HG02798 (cell line): ENCODE measurements at regions not wholly inside any gene's neighbourhood (a gene's known extent, or its start where the extent isn't known, plus 50 kb on each side); places are given as distances from the start of the nearest gene placed in this dataset.

ENCODE experiments used
- ATAC-seq: cut with Tn5 transposase; IDR thresholded peaks from one replicate; pipeline ENCODE4 v1.9.1; 2021; ENCODE audit warnings: mild to moderate bottlenecking; ENCODE audit not compliant: unreplicated experiment, poor library complexity

- no peak for ATAC-seq
Measured at GRCh38 chr10:129222436-129222835, 244.6 kb upstream of the MGMT start.

GRCh38 chr10:129223363-129223762 is 243.7 kb upstream of the MGMT start:
- ATAC-seq = no peak

GRCh38 chr10:129224065-129224464 is 243.0 kb upstream of the MGMT start:
- no peak for ATAC-seq

DNA sequence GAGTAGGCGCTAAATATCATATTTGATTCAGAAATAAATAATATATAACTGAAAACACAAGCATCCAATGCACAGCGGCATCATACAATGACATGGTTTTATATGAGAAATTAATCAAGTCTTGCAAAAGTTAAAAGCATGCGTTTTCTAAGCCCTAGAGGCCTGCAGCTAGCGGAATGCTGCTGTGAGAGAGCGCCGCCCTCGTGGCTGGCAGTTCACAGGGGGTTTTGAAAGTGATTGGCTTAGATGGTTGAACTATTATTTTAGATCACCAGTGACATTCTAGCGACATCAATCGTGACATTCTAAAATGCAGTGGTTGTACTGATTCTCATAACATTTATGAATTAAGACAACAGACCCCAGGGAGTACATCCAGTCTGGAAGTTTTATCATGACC is 235.2 kb upstream of the MGMT start:
- ATAC-seq = no peak

DNA sequence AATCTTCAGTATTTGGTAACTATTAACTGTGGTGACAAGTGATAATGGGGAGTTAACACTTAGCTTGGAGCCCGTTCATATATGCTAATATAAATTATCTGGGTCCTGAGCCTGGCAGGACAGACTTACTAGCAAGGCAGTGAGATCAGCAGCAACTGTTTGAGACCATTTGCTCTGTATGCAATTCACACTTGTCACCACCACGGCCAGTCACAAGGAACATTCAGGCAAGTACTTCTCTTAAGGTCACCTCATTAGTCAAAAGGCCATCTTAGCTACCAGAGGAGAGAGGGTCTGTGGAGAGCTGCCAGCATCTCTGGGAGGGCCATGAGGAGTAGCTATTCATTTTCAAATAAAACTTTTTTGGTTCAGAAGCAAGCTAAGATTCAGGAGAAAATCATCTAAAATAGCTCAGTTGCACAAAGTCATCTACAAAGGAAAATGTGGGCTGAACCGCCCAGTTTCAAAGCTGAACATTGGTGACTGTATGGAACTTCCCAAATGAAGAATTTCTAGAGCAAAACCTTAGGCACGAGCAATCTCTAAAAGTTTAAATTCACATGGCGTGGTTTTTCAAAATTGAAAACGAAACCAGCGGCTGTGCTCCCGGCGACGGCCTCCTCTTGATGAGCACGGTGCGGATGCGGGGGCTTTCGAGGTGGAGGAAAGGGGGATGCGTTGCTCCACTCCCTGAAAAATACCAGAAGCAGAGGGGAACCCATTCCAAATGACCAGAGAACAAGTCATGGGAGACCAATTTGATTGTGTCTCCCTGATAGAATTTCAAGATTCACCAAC is 233.5 kb upstream of the MGMT start:
- no peak for ATAC-seq

DNA sequence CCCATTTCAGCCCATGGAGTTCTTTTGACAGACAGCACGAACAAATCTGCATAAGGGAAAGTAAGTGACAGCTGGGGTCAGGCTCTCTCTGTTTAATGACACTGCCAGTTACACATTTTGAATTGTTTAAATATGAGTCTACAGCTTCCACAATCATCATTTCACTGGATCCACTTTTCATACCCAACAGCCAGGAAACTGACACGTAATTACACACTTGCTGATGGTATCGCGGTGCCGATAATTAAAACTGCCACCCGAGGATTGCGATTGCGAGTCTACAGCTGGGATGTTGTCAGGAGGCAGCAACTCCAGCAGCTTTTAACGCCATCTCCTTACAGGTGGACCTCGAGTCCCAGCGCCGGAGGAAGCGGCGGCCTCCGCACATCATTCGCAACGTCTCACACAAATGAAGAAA is 230.8 kb upstream of the MGMT start:
- ATAC-seq = no peak

DNA sequence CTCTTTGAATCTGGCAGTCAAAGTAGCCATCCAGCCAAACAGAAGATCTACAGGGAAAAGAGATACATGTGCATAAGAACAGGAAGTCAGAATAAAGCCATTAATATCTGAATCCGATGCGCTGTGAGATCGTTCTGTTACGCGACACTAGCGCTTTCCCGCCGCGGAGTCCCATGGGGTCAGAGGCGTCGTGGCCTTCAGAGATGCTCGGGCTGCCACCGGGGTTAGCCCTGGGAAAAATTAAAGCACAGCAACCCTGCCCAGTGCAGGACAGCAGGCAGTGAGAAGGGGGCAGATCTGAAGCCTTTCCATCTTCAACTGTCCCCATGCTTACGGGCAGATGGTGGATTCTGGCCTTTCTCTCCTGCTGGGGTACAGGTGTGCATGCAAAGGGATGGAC is 225.6 kb upstream of the MGMT start:
- no peak for ATAC-seq

- no peak for ATAC-seq
Measured at GRCh38 chr10:129244298-129244697, 222.7 kb upstream of the MGMT start.

- ATAC-seq = no peak
Measured at GRCh38 chr10:129244757-129245156, 222.3 kb upstream of the MGMT start.

- no peak for ATAC-seq
Measured at GRCh38 chr10:129253161-129253864, 213.7 kb upstream of the MGMT start.

- no peak for ATAC-seq
Measured at GRCh38 chr10:129253865-129254179, 213.2 kb upstream of the MGMT start.

- ATAC-seq = no peak
Measured at GRCh38 chr10:129258283-129258923, 208.6 kb upstream of the MGMT start.

DNA sequence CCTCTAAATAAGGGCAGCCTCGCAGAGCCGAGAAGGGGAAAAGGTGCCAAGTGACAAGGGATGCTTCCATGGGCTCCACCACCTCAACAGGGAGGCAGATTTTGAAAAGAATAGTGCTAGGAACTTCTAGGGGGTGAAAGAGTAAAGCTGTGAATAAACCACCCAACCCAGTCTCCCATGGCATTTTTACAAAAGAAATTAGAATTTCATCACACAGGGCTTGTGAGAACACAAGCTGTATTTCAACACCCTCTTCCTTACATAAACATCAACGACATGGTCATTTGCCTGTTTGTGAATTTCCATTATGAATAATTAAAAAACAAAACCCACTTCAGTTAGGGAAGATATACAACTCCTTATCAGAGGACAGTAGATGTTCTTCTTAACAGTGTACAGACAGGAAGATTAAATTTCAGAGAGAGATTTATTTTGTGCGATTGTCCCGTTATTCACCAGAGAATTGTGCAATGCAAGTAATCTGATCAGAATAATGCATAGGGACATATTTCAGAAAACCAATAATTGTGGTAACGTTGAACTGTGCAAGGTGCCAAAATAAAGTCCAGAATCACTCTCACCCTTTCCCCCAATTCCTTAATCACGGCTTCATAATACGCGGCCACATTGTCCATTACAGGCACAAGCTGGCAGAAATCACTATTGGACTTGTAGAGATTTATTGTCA is 207.8 kb upstream of the MGMT start:
- no peak for ATAC-seq

DNA sequence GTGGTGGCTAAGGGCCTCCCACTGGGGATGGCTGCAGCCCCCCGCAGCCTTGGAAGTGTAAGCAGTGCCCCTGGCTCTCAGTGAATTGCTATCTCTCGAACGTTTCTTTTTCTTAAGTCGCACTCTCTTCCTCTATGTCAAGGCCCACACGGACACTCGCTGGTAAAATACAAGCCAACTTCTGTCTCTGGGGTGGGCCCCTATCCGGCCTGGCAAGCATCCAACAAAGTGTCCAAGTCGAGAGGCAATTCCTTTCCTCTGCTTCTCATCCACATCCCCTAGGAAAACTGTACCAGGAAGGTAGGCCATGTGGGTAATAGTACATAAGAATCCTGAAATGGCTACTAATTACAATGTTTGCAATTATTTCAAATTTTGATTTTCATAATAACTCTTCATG is 194.9 kb upstream of the MGMT start:
- ATAC-seq = no peak

DNA sequence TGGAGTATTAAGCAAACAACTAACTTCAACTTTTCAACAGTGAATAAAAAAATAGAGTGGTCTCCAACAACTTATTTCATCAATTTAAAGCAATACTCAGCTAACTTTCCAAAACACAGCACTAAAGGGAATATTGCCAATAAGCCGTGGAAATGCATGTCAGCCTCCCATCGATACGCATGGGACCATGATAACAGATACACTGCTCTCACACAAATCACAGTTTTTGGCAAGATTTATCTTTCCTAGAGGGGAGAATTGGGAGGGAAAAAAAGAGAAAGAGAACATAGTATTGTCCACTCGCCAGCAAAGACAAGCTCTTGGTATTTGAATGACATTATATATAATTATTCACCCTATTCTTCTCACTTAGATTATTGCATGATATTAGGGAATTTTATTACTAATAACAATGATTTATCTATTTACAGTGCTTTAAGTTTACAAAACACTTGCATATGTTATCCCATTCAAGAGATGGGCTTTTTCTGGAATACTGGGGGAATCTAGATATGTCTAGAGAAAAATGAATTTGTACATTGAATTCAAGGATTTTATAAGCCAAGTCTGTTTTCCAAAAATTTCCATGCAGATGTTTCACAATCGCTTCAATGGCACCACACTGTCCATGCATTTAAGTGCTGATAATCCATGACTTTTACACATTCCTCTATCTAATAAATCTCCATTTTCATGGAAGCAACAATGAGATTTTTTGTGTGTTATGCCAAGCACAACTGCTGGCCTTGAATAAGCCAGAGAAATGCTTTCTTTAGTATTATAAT is 194.0 kb upstream of the MGMT start:
- no peak for ATAC-seq

DNA sequence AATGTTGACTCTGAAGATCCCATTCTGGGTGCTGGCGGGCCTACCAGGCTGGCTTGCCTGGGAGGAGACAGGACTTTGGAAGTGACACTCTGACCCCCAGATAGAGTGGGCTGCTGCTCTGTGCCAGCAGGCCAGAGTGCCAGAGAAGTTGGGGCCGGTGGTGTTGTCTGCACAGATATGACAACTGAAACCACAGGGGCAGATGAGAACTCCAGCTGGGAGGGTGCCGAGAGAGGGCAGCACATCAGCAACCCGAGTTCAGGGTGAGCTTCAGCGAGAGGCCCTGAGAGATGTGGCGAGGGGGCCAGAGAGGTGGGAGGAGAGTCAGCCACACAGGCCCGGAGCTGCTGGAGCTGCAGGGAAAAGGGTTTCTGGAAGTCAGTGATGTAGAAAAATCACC is 193.2 kb upstream of the MGMT start:
- no peak for ATAC-seq

DNA sequence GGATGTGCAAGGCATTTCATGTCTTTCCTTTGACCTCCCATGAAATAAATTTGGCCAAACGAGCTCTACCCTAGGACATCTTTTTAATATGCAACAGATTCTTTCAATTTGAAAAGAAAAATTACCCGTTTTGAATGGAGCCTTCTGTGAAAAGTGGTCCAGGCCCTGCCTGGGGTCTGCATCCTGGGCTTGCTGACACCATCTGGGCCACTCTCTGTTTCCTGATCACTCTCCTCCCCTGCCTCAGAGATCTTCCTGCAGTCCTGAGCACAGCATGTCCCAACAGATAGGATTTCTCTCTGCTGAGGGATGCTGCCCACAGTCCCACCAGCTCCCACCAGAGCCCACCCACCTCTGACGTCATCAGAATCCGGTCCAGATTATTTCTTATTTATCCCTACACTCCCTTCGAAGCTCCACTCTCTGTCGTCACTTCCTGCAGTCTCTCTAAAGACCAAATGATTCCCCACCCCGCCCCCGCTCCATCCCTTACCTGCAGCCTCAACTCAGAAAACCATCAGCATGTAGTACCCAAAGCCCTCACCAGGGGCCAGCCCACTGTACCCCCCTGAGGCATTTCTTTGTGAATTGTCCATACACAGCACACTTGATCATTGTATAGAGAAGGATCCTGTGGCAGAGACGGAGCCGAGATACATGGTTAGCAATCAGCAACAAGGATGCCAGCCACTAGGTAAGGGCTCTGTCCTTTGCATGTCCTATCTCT is 192.1 kb upstream of the MGMT start:
- no peak for ATAC-seq

- no peak for ATAC-seq
Measured at GRCh38 chr10:129275886-129276285, 191.2 kb upstream of the MGMT start.

- no peak for ATAC-seq
Measured at GRCh38 chr10:129277084-129277483, 190.0 kb upstream of the MGMT start.

GRCh38 chr10:129277841-129278240 is 189.2 kb upstream of the MGMT start:
- ATAC-seq = no peak
